ENCODE measurements at regions not wholly inside any gene's neighbourhood (a gene's known extent, or its start where the extent isn't known, plus 50 kb on each side); places are given as distances from the start of the nearest gene placed in this dataset.

GRCh38 chr9:12095931-12096330 lies 597.3 kb upstream of the TYRP1 start:
- no peak overlapping the region for H3K4me2 ChIP-seq (ENCODE audit: low read length)
- H3K9me2 ChIP-seq (ENCODE audit: insufficient read depth, low read length), result no peaks in the 10 kb centered on the region
- TF ChIP-seq CTCF (conservative IDR thresholded peaks at IDR 0.05; ENCODE audit: low read length) (no peak), EZH2phosphoT487 (IDR thresholded peaks at IDR 0.05; ENCODE audit: borderline replicate concordance, low read depth, low read length) (no peak)
- no peak overlapping the region for H3K27ac ChIP-seq (ENCODE audit: low read depth, low read length, poor library complexity, severe bottlenecking)
- no peaks in the 10 kb centered on the region for H3K36me3 ChIP-seq (ENCODE audit: insufficient read depth, low read length)
- DNase-seq (ENCODE audit: low spot score), result no peak
- intact Hi-C loops (cut with micrococcal nuclease; ENCODE audit: unreplicated experiment), result no loop called here
- H3K4me3 ChIP-seq (ENCODE audit: low read depth, low read length, poor library complexity, severe bottlenecking), result no peak overlapping the region
- H2AFZ ChIP-seq (ENCODE audit: low read length), result no peak overlapping the region
- H3K9me3 ChIP-seq (ENCODE audit: low read length), result no peaks in the 10 kb centered on the region
- H4K20me1 ChIP-seq (ENCODE audit: insufficient read depth, low read length), result no peaks in the 10 kb centered on the region
- no peaks in the 10 kb centered on the region for H3K79me2 ChIP-seq (ENCODE audit: insufficient read depth, low read depth, low read length)
- POLR2A ChIA-PET, result interaction anchor here (1.4 kb wide), 1 partner anchor 10 kb away, joined by 5 read pairs; no protein-coding TSS in a partner anchor
- no TSS peak for BruUV-seq (replicated peaks)
- no peaks in the 10 kb centered on the region for H3K4me1 ChIP-seq (ENCODE audit: insufficient read depth, low read length, poor library complexity, severe bottlenecking)
- CTCF ChIA-PET (ENCODE audit: unreplicated experiment), result no interaction called here

- Histone ChIP-seq H3K4me3 (ENCODE audit: low read depth, low read length, poor library complexity, severe bottlenecking) (no peak overlapping the region), H3K4me1 (ENCODE audit: insufficient read depth, low read length, poor library complexity, severe bottlenecking) (no peaks in the 10 kb centered on the region), H3K4me2 (ENCODE audit: low read length) (no peak overlapping the region), H3K27ac (ENCODE audit: low read depth, low read length, poor library complexity, severe bottlenecking) (no peak overlapping the region), H3K9me2 (ENCODE audit: insufficient read depth, low read length) (no peaks in the 10 kb centered on the region), H2AFZ (ENCODE audit: low read length) (no peak overlapping the region), H4K20me1 (ENCODE audit: insufficient read depth, low read length) (no peaks in the 10 kb centered on the region), H3K79me2 (ENCODE audit: insufficient read depth, low read depth, low read length) (no peaks in the 10 kb centered on the region), H3K36me3 (ENCODE audit: insufficient read depth, low read length) (no peaks in the 10 kb centered on the region), H3K9me3 (ENCODE audit: low read length) (no peaks in the 10 kb centered on the region; the same call in 1 of the 2 replicates)
- TF ChIP-seq EZH2phosphoT487 (IDR thresholded peaks at IDR 0.05; ENCODE audit: borderline replicate concordance, low read depth, low read length) (no peak), CTCF (conservative IDR thresholded peaks at IDR 0.05; ENCODE audit: low read length) (no peak)
- POLR2A ChIA-PET, result no interaction called here
- CTCF ChIA-PET (ENCODE audit: unreplicated experiment), result no interaction called here
- no TSS peak for BruUV-seq (replicated peaks)
- DNase-seq (ENCODE audit: low spot score), result no peak
- intact Hi-C loops (cut with micrococcal nuclease; ENCODE audit: unreplicated experiment), result no loop called here
Observed at GRCh38 chr9:12133416-12133815, 559.8 kb upstream of the TYRP1 start.

GRCh38 chr9:12141422-12141821 lies 551.8 kb upstream of the TYRP1 start:
- Histone ChIP-seq H3K4me2 (ENCODE audit: low read length) (no peak overlapping the region), H3K27ac (ENCODE audit: low read depth, low read length, poor library complexity, severe bottlenecking) (no peak overlapping the region), H3K9me3 (ENCODE audit: low read length) (0 out of 2 replicates have a peak, but pooled peaks cover 11% of the 10 kb centered on the region), H4K20me1 (ENCODE audit: insufficient read depth, low read length) (no peaks in the 10 kb centered on the region), H3K36me3 (ENCODE audit: insufficient read depth, low read length) (no peaks in the 10 kb centered on the region), H2AFZ (ENCODE audit: low read length) (no peak overlapping the region), H3K4me3 (ENCODE audit: low read depth, low read length, poor library complexity, severe bottlenecking) (no peak overlapping the region), H3K4me1 (ENCODE audit: insufficient read depth, low read length, poor library complexity, severe bottlenecking) (no peaks in the 10 kb centered on the region), H3K79me2 (ENCODE audit: insufficient read depth, low read depth, low read length) (no peaks in the 10 kb centered on the region), H3K9me2 (ENCODE audit: insufficient read depth, low read length) (no peaks in the 10 kb centered on the region)
- DNase-seq (ENCODE audit: low spot score), result peak; percentile 8
- TF ChIP-seq CTCF (conservative IDR thresholded peaks at IDR 0.05; ENCODE audit: low read length) (no peak), EZH2phosphoT487 (IDR thresholded peaks at IDR 0.05; ENCODE audit: borderline replicate concordance, low read depth, low read length) (no peak)
- POLR2A ChIA-PET, result interaction anchor here (1.0 kb wide), 1 partner anchor 21 kb away, joined by 3 read pairs; no protein-coding TSS in a partner anchor
- intact Hi-C loops (cut with micrococcal nuclease; ENCODE audit: unreplicated experiment), result no loop called here
- CTCF ChIA-PET (ENCODE audit: unreplicated experiment), result no interaction called here
- BruUV-seq (replicated peaks), result no TSS peak

Data from OCI-LY7 (cell line).